OCI-LY1 (cell line): ENCODE measurements at regions not wholly inside any gene's neighbourhood (a gene's known extent, or its start where the extent isn't known, plus 50 kb on each side); places are given as distances from the start of the nearest gene placed in this dataset.

ENCODE experiments used
- EZH2 ChIP-seq: fragments of 200-600 bp; sonication (generic), shearing (Covaris generic); IDR thresholded peaks from 2 replicates; pipeline ENCODE4 v1.8.0; 2017; ENCODE audit warnings: borderline replicate concordance, mixed run types, mild to moderate bottlenecking, antibody characterized with exemption, low read length, moderate library complexity, mixed read lengths
- TF ChIP-seq, protein P1 (sequence below): fragments of 200-600 bp; sonication (generic), shearing (Covaris generic); IDR thresholded peaks from 2 replicates; pipeline ENCODE4 v1.5.1; 2017; ENCODE audit warnings: mild to moderate bottlenecking, antibody characterized with exemption, low read length, moderate library complexity, mixed read lengths

DNA sequence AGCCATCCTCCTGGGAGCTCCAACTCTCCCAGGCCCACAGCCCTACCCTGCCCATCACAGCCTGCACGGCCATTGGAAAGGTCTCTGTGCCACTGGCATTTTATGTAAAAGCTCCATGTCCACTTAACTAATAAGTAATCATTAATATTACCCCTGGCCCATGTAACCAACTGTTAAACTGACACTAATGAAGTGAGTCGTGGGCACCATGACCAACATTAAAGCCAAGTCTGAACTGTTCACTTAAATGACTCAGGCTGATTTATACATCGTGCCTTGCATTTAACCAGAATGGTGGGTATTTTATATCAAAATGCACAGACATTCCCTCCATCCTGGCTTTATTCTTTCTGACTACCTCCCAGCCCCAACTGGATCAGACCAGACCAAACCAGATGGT lies 229.3 kb downstream of the SOX9 start:
- TF ChIP-seq, protein P1, sequence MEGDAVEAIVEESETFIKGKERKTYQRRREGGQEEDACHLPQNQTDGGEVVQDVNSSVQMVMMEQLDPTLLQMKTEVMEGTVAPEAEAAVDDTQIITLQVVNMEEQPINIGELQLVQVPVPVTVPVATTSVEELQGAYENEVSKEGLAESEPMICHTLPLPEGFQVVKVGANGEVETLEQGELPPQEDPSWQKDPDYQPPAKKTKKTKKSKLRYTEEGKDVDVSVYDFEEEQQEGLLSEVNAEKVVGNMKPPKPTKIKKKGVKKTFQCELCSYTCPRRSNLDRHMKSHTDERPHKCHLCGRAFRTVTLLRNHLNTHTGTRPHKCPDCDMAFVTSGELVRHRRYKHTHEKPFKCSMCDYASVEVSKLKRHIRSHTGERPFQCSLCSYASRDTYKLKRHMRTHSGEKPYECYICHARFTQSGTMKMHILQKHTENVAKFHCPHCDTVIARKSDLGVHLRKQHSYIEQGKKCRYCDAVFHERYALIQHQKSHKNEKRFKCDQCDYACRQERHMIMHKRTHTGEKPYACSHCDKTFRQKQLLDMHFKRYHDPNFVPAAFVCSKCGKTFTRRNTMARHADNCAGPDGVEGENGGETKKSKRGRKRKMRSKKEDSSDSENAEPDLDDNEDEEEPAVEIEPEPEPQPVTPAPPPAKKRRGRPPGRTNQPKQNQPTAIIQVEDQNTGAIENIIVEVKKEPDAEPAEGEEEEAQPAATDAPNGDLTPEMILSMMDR, result no peak
- no peak for TF ChIP-seq EZH2
